Loucy (cell line): ENCODE measurements at regions not wholly inside any gene's neighbourhood (a gene's known extent, or its start where the extent isn't known, plus 50 kb on each side); places are given as distances from the start of the nearest gene placed in this dataset.

ENCODE experiments used
- H2AFZ ChIP-seq: fragments of 200-600 bp; sonication (generic); 2 replicates; pipeline ENCODE4 v1.6.0; 2016; ENCODE audit warnings: antibody characterized with exemption, mild to moderate bottlenecking, low read length, moderate library complexity
- H3F3A ChIP-seq: fragments of 200-600 bp; 2 replicates; pipeline ENCODE4 v1.6.0; 2016; ENCODE audit warnings: antibody characterized with exemption, low read depth, mild to moderate bottlenecking
- H3K27me3 ChIP-seq: fragments of 200-600 bp; sonication (generic); 2 replicates; pipeline ENCODE4 v1.6.1; 2014; ENCODE audit warnings: low read length, mild to moderate bottlenecking; ENCODE audit not compliant: insufficient read depth, poor library complexity, severe bottlenecking
- H3K36me3 ChIP-seq: fragments of 200-600 bp; sonication (generic); 2 replicates; pipeline ENCODE4 v1.6.1; 2016; ENCODE audit warnings: low read length; ENCODE audit not compliant: insufficient read depth
- H3K4me1 ChIP-seq: fragments of 200-600 bp; sonication (generic); 2 replicates; pipeline ENCODE4 v1.5.1; 2014; ENCODE audit warnings: low read length, mild to moderate bottlenecking; ENCODE audit not compliant: insufficient read depth, poor library complexity, severe bottlenecking
- H3K4me2 ChIP-seq: fragments of 200-600 bp; sonication (generic); 2 replicates; pipeline ENCODE4 v1.6.0; 2014; ENCODE audit warnings: antibody characterized with exemption, low read length, low read depth, mild to moderate bottlenecking; ENCODE audit not compliant: poor library complexity, severe bottlenecking
- H3K4me3 ChIP-seq: fragments of 200-600 bp; sonication (generic); 2 replicates; pipeline ENCODE4 v1.5.1; 2014; ENCODE audit warnings: low read length, mild to moderate bottlenecking, mixed read lengths; ENCODE audit not compliant: poor library complexity, severe bottlenecking
- H3K79me2 ChIP-seq: fragments of 200-600 bp; sonication (generic); 2 replicates; pipeline ENCODE4 v1.6.1; 2014; ENCODE audit warnings: low read length; ENCODE audit not compliant: insufficient read depth
- H3K9ac ChIP-seq: fragments of 200-600 bp; sonication (generic); 2 replicates; pipeline ENCODE4 v1.6.0; 2014; ENCODE audit warnings: mild to moderate bottlenecking, low read depth, low read length, moderate library complexity; ENCODE audit not compliant: poor library complexity, severe bottlenecking
- H3K9me2 ChIP-seq: fragments of 200-600 bp; sonication (generic); replicated peaks from 2 replicates; pipeline ENCODE4 v1.6.1; 2016; ENCODE audit warnings: low read depth, low read length, mixed read lengths
- H3K9me3 ChIP-seq: fragments of 200-600 bp; sonication (generic); 2 replicates; pipeline ENCODE4 v1.6.1; 2014; ENCODE audit warnings: mild to moderate bottlenecking, antibody characterized with exemption, low read length, low read depth; ENCODE audit not compliant: insufficient read depth
- H4K20me1 ChIP-seq: fragments of 200-600 bp; sonication (generic); 2 replicates; pipeline ENCODE4 v1.6.0; 2014; ENCODE audit warnings: antibody characterized with exemption, low read length, mild to moderate bottlenecking; ENCODE audit not compliant: insufficient read depth, poor library complexity, severe bottlenecking
- EZH2phosphoT487 ChIP-seq: fragments of 200-600 bp; IDR thresholded peaks from 2 replicates; pipeline ENCODE4 v1.6.1; 2018; ENCODE audit warnings: antibody characterized with exemption, mild to moderate bottlenecking, moderate library complexity, borderline replicate concordance
- TF ChIP-seq, protein P1 (sequence below): fragments of 200-600 bp; sonication (generic); conservative IDR thresholded peaks from 2 replicates; pipeline ENCODE4 v1.5.1; 2014; ENCODE audit warnings: mild to moderate bottlenecking, antibody characterized with exemption, low read length

DNA sequence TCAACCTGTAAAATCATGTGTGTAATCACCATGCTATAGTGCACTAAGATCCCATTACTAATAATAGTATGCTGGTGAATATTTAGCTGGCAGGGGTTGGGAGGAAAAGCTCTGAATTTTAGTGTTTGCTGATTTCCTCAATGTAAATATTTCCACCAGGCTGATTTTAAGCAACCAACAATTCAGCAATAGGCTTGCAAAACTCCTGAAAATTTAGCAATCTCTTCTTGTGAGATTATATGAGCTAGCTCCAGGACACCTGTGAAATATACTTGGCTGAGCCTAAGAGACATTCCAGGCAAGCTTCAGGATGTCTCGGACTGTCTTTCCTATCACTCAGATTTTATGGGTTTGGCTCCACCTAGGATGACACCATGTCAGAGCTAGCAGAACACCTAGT, 106.9 kb upstream of the ANO4 start:
- Histone ChIP-seq H3K4me1 (no peaks in the 10 kb centered on the region), H3K27me3 (no peaks in the 10 kb centered on the region), H4K20me1 (no peaks in the 10 kb centered on the region), H3K4me2 (no peak overlapping the region), H3K79me2 (no peaks in the 10 kb centered on the region), H3K9me2 (no peaks in the 10 kb centered on the region), H3K9ac (no peak overlapping the region), H3K36me3 (no peaks in the 10 kb centered on the region), H2AFZ (no peak overlapping the region), H3K9me3 (peaks cover 6% of the 10 kb centered on the region; the same call in 1 of the 2 replicates), H3K4me3 (no peak overlapping the region), H3F3A (no peaks in the 10 kb centered on the region)
- TF ChIP-seq, protein P1, sequence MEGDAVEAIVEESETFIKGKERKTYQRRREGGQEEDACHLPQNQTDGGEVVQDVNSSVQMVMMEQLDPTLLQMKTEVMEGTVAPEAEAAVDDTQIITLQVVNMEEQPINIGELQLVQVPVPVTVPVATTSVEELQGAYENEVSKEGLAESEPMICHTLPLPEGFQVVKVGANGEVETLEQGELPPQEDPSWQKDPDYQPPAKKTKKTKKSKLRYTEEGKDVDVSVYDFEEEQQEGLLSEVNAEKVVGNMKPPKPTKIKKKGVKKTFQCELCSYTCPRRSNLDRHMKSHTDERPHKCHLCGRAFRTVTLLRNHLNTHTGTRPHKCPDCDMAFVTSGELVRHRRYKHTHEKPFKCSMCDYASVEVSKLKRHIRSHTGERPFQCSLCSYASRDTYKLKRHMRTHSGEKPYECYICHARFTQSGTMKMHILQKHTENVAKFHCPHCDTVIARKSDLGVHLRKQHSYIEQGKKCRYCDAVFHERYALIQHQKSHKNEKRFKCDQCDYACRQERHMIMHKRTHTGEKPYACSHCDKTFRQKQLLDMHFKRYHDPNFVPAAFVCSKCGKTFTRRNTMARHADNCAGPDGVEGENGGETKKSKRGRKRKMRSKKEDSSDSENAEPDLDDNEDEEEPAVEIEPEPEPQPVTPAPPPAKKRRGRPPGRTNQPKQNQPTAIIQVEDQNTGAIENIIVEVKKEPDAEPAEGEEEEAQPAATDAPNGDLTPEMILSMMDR: no peak
- TF ChIP-seq EZH2phosphoT487: no peak

DNA sequence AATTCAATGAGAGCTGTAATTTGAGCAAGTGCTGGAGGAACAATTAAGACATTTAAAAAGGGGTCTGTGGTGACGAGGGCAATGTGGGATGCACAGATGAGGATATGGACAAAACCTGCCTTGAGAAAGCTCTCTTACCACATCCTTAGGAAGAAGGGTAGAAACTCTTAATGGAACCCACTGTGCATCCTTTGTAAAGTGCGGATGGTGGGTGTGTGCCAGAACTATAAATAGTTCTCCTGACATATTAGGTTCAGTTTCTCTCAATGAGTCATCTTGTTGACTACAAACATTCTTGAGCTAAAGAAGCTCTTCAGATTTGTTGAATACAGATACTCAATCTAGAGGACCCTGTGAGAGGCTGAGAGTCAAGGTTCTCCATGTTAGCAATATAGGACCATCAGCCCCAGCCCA, 106.1 kb upstream of the ANO4 start:
- no peak overlapping the region for H3K4me2 ChIP-seq

DNA sequence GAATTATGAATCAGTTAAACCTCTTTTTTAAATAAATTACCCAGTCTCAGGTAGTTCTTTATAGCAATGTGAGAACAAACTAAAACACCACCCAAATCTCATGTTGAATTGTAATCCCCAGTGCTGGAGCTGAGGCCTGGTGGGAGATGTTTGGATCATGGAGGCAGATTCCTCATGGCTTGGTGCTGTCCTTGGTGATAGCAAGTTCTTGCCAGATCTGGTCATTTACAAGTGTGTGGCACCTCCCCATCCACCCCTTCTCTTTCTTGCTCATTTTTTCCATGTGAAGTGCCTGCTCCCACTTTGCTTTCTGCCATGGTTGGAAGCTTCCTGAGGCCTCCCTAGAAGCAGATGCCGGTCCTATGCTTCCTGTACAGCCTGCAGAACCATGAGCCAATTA, 102.1 kb upstream of the ANO4 start:
- Histone ChIP-seq H3K79me2 (no peaks in the 10 kb centered on the region), H4K20me1 (no peaks in the 10 kb centered on the region), H3K36me3 (no peaks in the 10 kb centered on the region), H3K4me1 (no peaks in the 10 kb centered on the region), H3K9ac (no peak overlapping the region), H3K4me3 (no peak overlapping the region), H3K27me3 (no peaks in the 10 kb centered on the region), H3K9me2 (no peaks in the 10 kb centered on the region), H3F3A (no peaks in the 10 kb centered on the region), H3K4me2 (no peak overlapping the region), H2AFZ (no peak overlapping the region), H3K9me3 (no peaks in the 10 kb centered on the region)
- TF ChIP-seq, protein P1: no peak
- TF ChIP-seq EZH2phosphoT487: no peak

More for the DNA sequence above, 106.1 kb upstream of the ANO4 start:
- H3F3A ChIP-seq: no peaks in the 10 kb centered on the region
- TF ChIP-seq, protein P1: no peak
- TF ChIP-seq EZH2phosphoT487: no peak
- H3K27me3 ChIP-seq: no peaks in the 10 kb centered on the region
- no peaks in the 10 kb centered on the region for H3K9me2 ChIP-seq
- H3K4me3 ChIP-seq: no peak overlapping the region
- no peaks in the 10 kb centered on the region for H3K4me1 ChIP-seq
- no peaks in the 10 kb centered on the region for H4K20me1 ChIP-seq
- no peak overlapping the region for H3K9ac ChIP-seq
- peaks cover 6% of the 10 kb centered on the region; the same call in 1 of the 2 replicates for H3K9me3 ChIP-seq
- H3K79me2 ChIP-seq: no peaks in the 10 kb centered on the region
- no peak overlapping the region for H2AFZ ChIP-seq
- H3K36me3 ChIP-seq: no peaks in the 10 kb centered on the region
